ENCODE measurements at regions not wholly inside any gene's neighbourhood (a gene's known extent, or its start where the extent isn't known, plus 50 kb on each side); places are given as distances from the start of the nearest gene placed in this dataset.

DNA sequence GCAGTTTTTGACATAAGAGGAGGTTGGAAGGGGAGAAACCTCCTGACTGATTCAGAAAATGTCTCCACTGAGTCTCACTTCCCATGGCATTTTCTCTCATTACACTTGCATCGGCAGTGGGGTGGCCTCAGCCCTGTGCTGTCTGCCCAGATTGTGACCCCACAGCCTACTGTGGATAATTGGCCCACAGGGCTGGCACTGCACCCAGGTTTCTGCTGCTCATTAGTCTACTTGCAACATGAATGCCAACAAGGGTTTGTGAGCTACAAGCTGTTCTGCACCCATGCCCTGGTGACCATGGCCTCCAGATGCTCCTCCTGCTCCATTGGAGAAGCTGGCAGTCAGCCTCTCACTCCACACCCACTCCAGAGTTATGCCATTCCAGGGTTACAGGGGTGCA lies 296.0 kb downstream of the CTTN start:
- Histone ChIP-seq H3K36me3 (ENCODE audit: control insufficient read depth, insufficient read depth, low read length) (0 out of 2 replicates have a peak, but pooled peaks cover 4% of the 10 kb centered on the region), H3K4me1 (no peaks in the 10 kb centered on the region), H3K4me3 (ENCODE audit: low read depth, low read length) (no peak overlapping the region), H3K27me3 (replicated peaks; ENCODE audit: control insufficient read depth, insufficient read depth, low read length) (no peaks in the 10 kb centered on the region), H3K9me3 (no peaks in the 10 kb centered on the region)
- Mint-ChIP-seq H3K4me3 (ENCODE audit: unreplicated experiment) (no peak overlapping the region), H3K27ac (ENCODE audit: unreplicated experiment) (no peak overlapping the region), H3K27me3 (ENCODE audit: insufficient read depth, unreplicated experiment) (no peaks in the 10 kb centered on the region), H3K36me3 (ENCODE audit: insufficient read depth, unreplicated experiment) (peaks cover 62% of the 10 kb centered on the region), H3K9me3 (ENCODE audit: unreplicated experiment) (no peaks in the 10 kb centered on the region), H3K4me1 (ENCODE audit: low read depth, unreplicated experiment) (peaks cover 5% of the 10 kb centered on the region)
- CTCF ChIA-PET: no interaction called here
- intact Hi-C loops (cut with micrococcal nuclease; ENCODE audit: unreplicated experiment): no loop called here
- TF ChIP-seq, protein P1, sequence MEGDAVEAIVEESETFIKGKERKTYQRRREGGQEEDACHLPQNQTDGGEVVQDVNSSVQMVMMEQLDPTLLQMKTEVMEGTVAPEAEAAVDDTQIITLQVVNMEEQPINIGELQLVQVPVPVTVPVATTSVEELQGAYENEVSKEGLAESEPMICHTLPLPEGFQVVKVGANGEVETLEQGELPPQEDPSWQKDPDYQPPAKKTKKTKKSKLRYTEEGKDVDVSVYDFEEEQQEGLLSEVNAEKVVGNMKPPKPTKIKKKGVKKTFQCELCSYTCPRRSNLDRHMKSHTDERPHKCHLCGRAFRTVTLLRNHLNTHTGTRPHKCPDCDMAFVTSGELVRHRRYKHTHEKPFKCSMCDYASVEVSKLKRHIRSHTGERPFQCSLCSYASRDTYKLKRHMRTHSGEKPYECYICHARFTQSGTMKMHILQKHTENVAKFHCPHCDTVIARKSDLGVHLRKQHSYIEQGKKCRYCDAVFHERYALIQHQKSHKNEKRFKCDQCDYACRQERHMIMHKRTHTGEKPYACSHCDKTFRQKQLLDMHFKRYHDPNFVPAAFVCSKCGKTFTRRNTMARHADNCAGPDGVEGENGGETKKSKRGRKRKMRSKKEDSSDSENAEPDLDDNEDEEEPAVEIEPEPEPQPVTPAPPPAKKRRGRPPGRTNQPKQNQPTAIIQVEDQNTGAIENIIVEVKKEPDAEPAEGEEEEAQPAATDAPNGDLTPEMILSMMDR (IDR thresholded peaks at IDR 0.05; ENCODE audit: insufficient read depth in 1 of 2, low read depth in 1 of 2, low read length in 1 of 2, severe bottlenecking in 1 of 2, unreplicated experiment in 1 of 2): no peak
- DNase-seq: no peak
- POLR2A ChIA-PET: no interaction called here
- BruUV-seq (replicated peaks): no TSS peak

DNA sequence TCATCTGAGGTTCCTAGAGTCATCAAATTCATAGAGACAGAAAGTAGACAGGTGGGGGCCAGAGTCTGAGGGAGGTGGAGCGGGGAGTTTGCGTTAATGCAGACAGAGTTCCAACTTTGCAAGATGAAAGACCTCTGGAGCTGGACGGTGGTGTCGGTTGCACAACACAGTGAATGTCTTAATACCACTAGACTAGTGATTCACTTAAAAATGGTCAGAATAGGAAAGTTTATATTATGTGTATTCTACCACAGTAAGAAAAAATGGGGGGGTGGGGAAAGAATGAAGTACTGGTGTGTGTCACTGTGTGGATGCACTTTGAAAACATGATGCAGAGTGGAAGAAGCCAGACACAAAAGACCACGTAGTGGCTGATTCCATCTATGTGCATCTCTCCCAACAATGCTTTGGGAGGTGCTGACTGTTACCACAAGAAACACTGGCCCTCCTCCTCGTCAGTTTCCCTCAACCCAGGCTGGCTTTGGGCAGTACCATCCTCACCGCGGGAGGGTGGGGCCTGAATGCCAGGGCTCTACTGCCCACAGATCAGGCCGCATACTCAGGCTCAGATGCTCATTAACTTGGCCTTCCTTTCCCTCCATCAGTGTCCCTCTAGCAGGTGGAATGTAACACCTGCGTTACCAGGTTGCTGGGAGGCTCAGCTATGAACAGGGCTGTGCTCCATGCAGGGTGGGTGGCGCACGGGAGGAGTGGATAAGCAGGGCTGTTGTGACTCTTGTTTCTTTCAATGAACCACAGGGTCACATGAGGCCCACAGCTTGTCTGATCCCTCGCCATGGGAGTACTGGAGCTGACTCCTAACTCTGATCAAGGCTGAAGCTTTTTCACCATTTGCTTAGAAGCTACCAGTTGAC lies 297.0 kb downstream of the CTTN start:
- H3K4me1 Mint-ChIP-seq (ENCODE audit: low read depth, unreplicated experiment): no peaks in the 10 kb centered on the region
- ChIA-PET CTCF (no interaction called here), POLR2A (no interaction called here)
- H3K4me3 ChIP-seq (ENCODE audit: low read depth, low read length): no peak overlapping the region
- H3K36me3 ChIP-seq (ENCODE audit: control insufficient read depth, insufficient read depth, low read length): 0 out of 2 replicates have a peak, but pooled peaks cover 4% of the 10 kb centered on the region
- no peaks in the 10 kb centered on the region for H3K27me3 Mint-ChIP-seq (ENCODE audit: insufficient read depth, unreplicated experiment)
- BruUV-seq (replicated peaks): no TSS peak
- H3K4me1 ChIP-seq: no peaks in the 10 kb centered on the region
- H3K9me3 ChIP-seq: no peaks in the 10 kb centered on the region
- H3K9me3 Mint-ChIP-seq (ENCODE audit: unreplicated experiment): no peaks in the 10 kb centered on the region
- TF ChIP-seq, protein P1 (IDR thresholded peaks at IDR 0.05; ENCODE audit: insufficient read depth in 1 of 2, low read depth in 1 of 2, low read length in 1 of 2, severe bottlenecking in 1 of 2, unreplicated experiment in 1 of 2): no peak
- no peak for DNase-seq
- intact Hi-C loops (cut with micrococcal nuclease; ENCODE audit: unreplicated experiment): no loop called here
- no peaks in the 10 kb centered on the region for H3K27me3 ChIP-seq (replicated peaks; ENCODE audit: control insufficient read depth, insufficient read depth, low read length)
- no peak overlapping the region for H3K27ac Mint-ChIP-seq (ENCODE audit: unreplicated experiment)
- no peak overlapping the region for H3K4me3 Mint-ChIP-seq (ENCODE audit: unreplicated experiment)
- peaks cover 57% of the 10 kb centered on the region for H3K36me3 Mint-ChIP-seq (ENCODE audit: insufficient read depth, unreplicated experiment)

DNA sequence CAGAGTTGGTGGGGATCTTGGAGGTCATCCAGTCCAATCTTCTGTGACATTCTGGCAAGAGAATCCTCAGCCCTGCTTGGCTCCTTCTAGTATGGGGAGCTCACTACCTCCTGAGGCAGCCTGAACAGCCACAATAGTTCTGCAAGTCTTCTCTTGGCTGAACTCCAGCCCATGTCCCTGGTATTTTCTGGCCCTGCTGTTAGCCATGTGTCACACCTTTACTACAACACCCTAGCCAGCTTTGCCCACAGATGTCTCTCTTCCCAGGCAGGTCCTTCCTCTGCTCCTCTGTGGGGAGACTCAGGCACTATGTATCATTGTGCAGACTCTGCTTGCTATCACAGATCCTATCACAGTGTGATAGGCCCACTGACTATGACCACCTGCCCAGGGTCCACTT lies 297.7 kb downstream of the CTTN start:
- H3K36me3 ChIP-seq (ENCODE audit: control insufficient read depth, insufficient read depth, low read length): 0 out of 2 replicates have a peak, but pooled peaks cover 4% of the 10 kb centered on the region
- no peak for DNase-seq
- H3K4me1 Mint-ChIP-seq (ENCODE audit: low read depth, unreplicated experiment): no peaks in the 10 kb centered on the region
- ChIA-PET CTCF (no interaction called here), POLR2A (no interaction called here)
- H3K9me3 ChIP-seq: no peaks in the 10 kb centered on the region
- peaks cover 52% of the 10 kb centered on the region for H3K36me3 Mint-ChIP-seq (ENCODE audit: insufficient read depth, unreplicated experiment)
- H3K4me1 ChIP-seq: no peaks in the 10 kb centered on the region
- H3K9me3 Mint-ChIP-seq (ENCODE audit: unreplicated experiment): no peaks in the 10 kb centered on the region
- no peak overlapping the region for H3K4me3 ChIP-seq (ENCODE audit: low read depth, low read length)
- intact Hi-C loops (cut with micrococcal nuclease; ENCODE audit: unreplicated experiment): no loop called here
- no peaks in the 10 kb centered on the region for H3K27me3 Mint-ChIP-seq (ENCODE audit: insufficient read depth, unreplicated experiment)
- no peaks in the 10 kb centered on the region for H3K27me3 ChIP-seq (replicated peaks; ENCODE audit: control insufficient read depth, insufficient read depth, low read length)
- H3K27ac Mint-ChIP-seq (ENCODE audit: unreplicated experiment): no peak overlapping the region
- BruUV-seq (replicated peaks): no TSS peak
- TF ChIP-seq, protein P1 (IDR thresholded peaks at IDR 0.05; ENCODE audit: insufficient read depth in 1 of 2, low read depth in 1 of 2, low read length in 1 of 2, severe bottlenecking in 1 of 2, unreplicated experiment in 1 of 2): no peak
- H3K4me3 Mint-ChIP-seq (ENCODE audit: unreplicated experiment): no peak overlapping the region

Data from Caco-2 (cell line).